ENCODE measurements at regions not wholly inside any gene's neighbourhood (a gene's known extent, or its start where the extent isn't known, plus 50 kb on each side); places are given as distances from the start of the nearest gene placed in this dataset.

GRCh38 chr6:22642254-22642653, 72.9 kb downstream of the HDGFL1 start:
- intact Hi-C loops (cut with micrococcal nuclease) (no loop called here), in situ Hi-C loops (cut with MboI; ENCODE audit: low sequenced_read_pairs) (no loop called here), dilution Hi-C loops (cut with HindIII; ENCODE audit: low sequenced_read_pairs, unreplicated experiment) (no loop called here)
- Histone ChIP-seq H3K9me1 (ENCODE audit: insufficient read depth, low read length) (no peaks in the 10 kb centered on the region), H3K56ac (ENCODE audit: extremely low read depth, insufficient read depth, low read length) (no peak overlapping the region), H4K91ac (ENCODE audit: insufficient read depth, low read depth, low read length) (peak overlapping the region; percentile 43), H2BK120ac (ENCODE audit: low read depth, low read length) (peak overlapping the region; percentile 64), H3K27me3 (ENCODE audit: control insufficient read depth, insufficient read depth, low read length) (no peaks in the 10 kb centered on the region), H3K4me2 (ENCODE audit: low read depth, low read length) (no peak overlapping the region; the same call in 1 of the 2 replicates), H3K9ac (ENCODE audit: low read depth, low read length) (no peak overlapping the region), H4K8ac (ENCODE audit: low read depth in 2 of 2, low read length in 2 of 2) (peak overlapping the region in 1 of 2 experiments; percentile 61; a peak in 2 of 4 replicates), H3K9me3 (ENCODE audit: control insufficient read depth, insufficient read depth, low read length) (no peaks in the 10 kb centered on the region), H3K18ac (ENCODE audit: low read depth, low read length) (peak overlapping the region; percentile 57; the same call in 1 of the 2 replicates), H3K23ac (ENCODE audit: low read depth, low read length) (0 out of 2 replicates have a peak overlapping the region, but pooled peaks have one; percentile 39), H2AK9ac (replicated peaks; ENCODE audit: low read depth, low read length, poor library complexity) (no peak overlapping the region), H2BK20ac (ENCODE audit: low read depth, low read length) (peak overlapping the region; percentile 67; the same call in 1 of the 2 replicates), H4K20me1 (ENCODE audit: insufficient read depth, low read length) (no peaks in the 10 kb centered on the region), H3K4me1 (ENCODE audit: control insufficient read depth, insufficient read depth, low read length) (0 out of 2 replicates have a peak, but pooled peaks cover 1% of the 10 kb centered on the region), H3K79me1 (ENCODE audit: low read depth in 1 of 2, low read length in 2 of 2) (no peaks in the 10 kb centered on the region), H2AK5ac (ENCODE audit: low read depth, low read length) (peak overlapping the region; percentile 61; the same call in 1 of the 2 replicates), H3K4ac (ENCODE audit: low read depth, low read length) (peak overlapping the region; percentile 76; the same call in 1 of the 2 replicates), H2BK5ac (ENCODE audit: low read depth, low read length, poor library complexity, severe bottlenecking) (peak overlapping the region; percentile 62), H3K14ac (replicated peaks; ENCODE audit: low read depth, low read length) (0 out of 2 replicates have a peak overlapping the region, but pooled peaks have one; percentile 48), H3K27ac (ENCODE audit: insufficient read depth, low read length) (no peak overlapping the region), H2AFZ (replicated peaks; ENCODE audit: low read length, poor library complexity) (no peak overlapping the region), H3K36me3 (ENCODE audit: control insufficient read depth, insufficient read depth, low read length) (no peaks in the 10 kb centered on the region), H3K4me3 (ENCODE audit: insufficient read depth, low read depth, low read length) (no peak overlapping the region), H2BK15ac (ENCODE audit: low read depth, low read length) (peak overlapping the region; percentile 74; the same call in 1 of the 3 replicates), H4K5ac (ENCODE audit: low read depth, low read length) (no peak overlapping the region)
- TF ChIP-seq, protein P1, sequence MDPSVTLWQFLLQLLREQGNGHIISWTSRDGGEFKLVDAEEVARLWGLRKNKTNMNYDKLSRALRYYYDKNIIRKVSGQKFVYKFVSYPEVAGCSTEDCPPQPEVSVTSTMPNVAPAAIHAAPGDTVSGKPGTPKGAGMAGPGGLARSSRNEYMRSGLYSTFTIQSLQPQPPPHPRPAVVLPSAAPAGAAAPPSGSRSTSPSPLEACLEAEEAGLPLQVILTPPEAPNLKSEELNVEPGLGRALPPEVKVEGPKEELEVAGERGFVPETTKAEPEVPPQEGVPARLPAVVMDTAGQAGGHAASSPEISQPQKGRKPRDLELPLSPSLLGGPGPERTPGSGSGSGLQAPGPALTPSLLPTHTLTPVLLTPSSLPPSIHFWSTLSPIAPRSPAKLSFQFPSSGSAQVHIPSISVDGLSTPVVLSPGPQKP (IDR thresholded peaks at IDR 0.05; ENCODE audit: borderline replicate concordance, low read depth, low read length), result no peak
- no peak for TF ChIP-seq MXI1 (IDR thresholded peaks at IDR 0.05; ENCODE audit: borderline replicate concordance, low read depth, low read length)
- no TSS peak for BruUV-seq (replicated peaks)
- ATAC-seq (ENCODE audit: low read depth) (peak; percentile 65), DNase-seq (peak; percentile 76)
- POLR2A ChIA-PET (ENCODE audit: unreplicated experiment), result no interaction called here
- no CpG with 5 or more reads among the region's 2 CpGs for WGBS, 2 experiments (ENCODE audit: extremely low coverage in 2 of 2, insufficient read length in 1 of 2)
- CTCF ChIA-PET, result interaction anchor here (1.6 kb wide), 1 partner anchor 10 kb away, joined by 6 read pairs; no protein-coding TSS in a partner anchor
